Ishikawa (cell line): ENCODE measurements at regions not wholly inside any gene's neighbourhood (a gene's known extent, or its start where the extent isn't known, plus 50 kb on each side); places are given as distances from the start of the nearest gene placed in this dataset.

Source experiments
- CEBPB ChIP-seq: IDR thresholded peaks from 2 replicates; pipeline ENCODE4 v1.6.1; 2012
- CREB1 ChIP-seq: IDR thresholded peaks from 2 replicates; pipeline ENCODE4 v1.6.1; 2012; ENCODE audit warnings: low read depth
- EGR1 ChIP-seq: IDR thresholded peaks from 2 replicates; pipeline ENCODE4 v1.6.1; 2012
- EP300 ChIP-seq: IDR thresholded peaks from 2 replicates; pipeline ENCODE4 v1.6.1; 2012; ENCODE audit warnings: borderline replicate concordance
- FOXM1 ChIP-seq: IDR thresholded peaks from 2 replicates; pipeline ENCODE4 v1.6.1; 2012; ENCODE audit warnings: low read depth, borderline replicate concordance
- NFIC ChIP-seq: IDR thresholded peaks from 2 replicates; pipeline ENCODE4 v1.6.1; 2012
- RAD21 ChIP-seq: IDR thresholded peaks from 2 replicates; pipeline ENCODE4 v1.6.1; 2012; ENCODE audit warnings: low read depth
- TAF1 ChIP-seq: IDR thresholded peaks from 2 replicates; pipeline ENCODE4 v1.6.1; 2012; ENCODE audit warnings: low read depth, mild to moderate bottlenecking
- TCF12 ChIP-seq: IDR thresholded peaks from 2 replicates; pipeline ENCODE4 v1.6.1; 2012; ENCODE audit warnings: low read depth
- TEAD4 ChIP-seq: IDR thresholded peaks from 2 replicates; pipeline ENCODE4 v1.6.1; 2012
- YY1 ChIP-seq: IDR thresholded peaks from 2 replicates; pipeline ENCODE4 v1.6.1; 2012; ENCODE audit warnings: low read depth
- ZBTB7A ChIP-seq: IDR thresholded peaks from 2 replicates; pipeline ENCODE4 v1.6.1; 2012; ENCODE audit warnings: low read depth
- TF ChIP-seq, protein P1 (sequence below): IDR thresholded peaks from 2 replicates; pipeline ENCODE4 v1.6.1; 2012; ENCODE audit warnings: low read depth, mild to moderate bottlenecking
- TF ChIP-seq, protein P2 (sequence below): IDR thresholded peaks from 2 replicates; pipeline ENCODE4 v1.6.1; 2012
- TF ChIP-seq, protein P3 (sequence below): IDR thresholded peaks from 2 replicates; pipeline ENCODE4 v1.6.1; 2012

DNA sequence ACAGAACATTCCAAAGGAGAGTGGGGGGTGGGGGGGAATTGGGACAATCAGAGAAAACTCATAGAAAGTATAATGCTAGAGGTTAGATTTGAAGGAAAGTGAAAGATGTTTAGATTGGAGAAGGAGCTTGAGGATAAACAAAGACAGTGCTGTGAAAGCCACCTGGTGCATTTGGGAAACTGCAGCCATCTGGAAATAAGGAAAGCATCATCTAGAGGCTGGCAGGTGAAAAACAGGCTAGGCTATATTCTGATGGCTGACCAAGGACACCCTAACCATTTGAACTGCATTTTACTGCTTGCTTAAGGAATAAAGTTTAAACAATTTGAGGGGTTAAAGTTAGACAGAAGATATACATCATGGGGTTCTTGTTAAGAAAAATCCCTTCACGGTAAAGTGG is 296.4 kb downstream of the CETN3 start:
- no peak for TF ChIP-seq TAF1
- TF ChIP-seq, protein P1, sequence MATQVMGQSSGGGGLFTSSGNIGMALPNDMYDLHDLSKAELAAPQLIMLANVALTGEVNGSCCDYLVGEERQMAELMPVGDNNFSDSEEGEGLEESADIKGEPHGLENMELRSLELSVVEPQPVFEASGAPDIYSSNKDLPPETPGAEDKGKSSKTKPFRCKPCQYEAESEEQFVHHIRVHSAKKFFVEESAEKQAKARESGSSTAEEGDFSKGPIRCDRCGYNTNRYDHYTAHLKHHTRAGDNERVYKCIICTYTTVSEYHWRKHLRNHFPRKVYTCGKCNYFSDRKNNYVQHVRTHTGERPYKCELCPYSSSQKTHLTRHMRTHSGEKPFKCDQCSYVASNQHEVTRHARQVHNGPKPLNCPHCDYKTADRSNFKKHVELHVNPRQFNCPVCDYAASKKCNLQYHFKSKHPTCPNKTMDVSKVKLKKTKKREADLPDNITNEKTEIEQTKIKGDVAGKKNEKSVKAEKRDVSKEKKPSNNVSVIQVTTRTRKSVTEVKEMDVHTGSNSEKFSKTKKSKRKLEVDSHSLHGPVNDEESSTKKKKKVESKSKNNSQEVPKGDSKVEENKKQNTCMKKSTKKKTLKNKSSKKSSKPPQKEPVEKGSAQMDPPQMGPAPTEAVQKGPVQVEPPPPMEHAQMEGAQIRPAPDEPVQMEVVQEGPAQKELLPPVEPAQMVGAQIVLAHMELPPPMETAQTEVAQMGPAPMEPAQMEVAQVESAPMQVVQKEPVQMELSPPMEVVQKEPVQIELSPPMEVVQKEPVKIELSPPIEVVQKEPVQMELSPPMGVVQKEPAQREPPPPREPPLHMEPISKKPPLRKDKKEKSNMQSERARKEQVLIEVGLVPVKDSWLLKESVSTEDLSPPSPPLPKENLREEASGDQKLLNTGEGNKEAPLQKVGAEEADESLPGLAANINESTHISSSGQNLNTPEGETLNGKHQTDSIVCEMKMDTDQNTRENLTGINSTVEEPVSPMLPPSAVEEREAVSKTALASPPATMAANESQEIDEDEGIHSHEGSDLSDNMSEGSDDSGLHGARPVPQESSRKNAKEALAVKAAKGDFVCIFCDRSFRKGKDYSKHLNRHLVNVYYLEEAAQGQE: no peak
- TF ChIP-seq TEAD4: no peak
- TF ChIP-seq CREB1: no peak
- TF ChIP-seq TCF12: no peak
- no peak for TF ChIP-seq EGR1
- TF ChIP-seq, protein P2, sequence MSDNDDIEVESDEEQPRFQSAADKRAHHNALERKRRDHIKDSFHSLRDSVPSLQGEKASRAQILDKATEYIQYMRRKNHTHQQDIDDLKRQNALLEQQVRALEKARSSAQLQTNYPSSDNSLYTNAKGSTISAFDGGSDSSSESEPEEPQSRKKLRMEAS: no peak
- TF ChIP-seq, protein P3, sequence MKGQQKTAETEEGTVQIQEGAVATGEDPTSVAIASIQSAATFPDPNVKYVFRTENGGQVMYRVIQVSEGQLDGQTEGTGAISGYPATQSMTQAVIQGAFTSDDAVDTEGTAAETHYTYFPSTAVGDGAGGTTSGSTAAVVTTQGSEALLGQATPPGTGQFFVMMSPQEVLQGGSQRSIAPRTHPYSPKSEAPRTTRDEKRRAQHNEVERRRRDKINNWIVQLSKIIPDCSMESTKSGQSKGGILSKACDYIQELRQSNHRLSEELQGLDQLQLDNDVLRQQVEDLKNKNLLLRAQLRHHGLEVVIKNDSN: no peak
- no peak for TF ChIP-seq CEBPB
- TF ChIP-seq YY1: no peak
- no peak for TF ChIP-seq ZBTB7A
- no peak for TF ChIP-seq FOXM1
- no peak for TF ChIP-seq EP300
- no peak for TF ChIP-seq RAD21
- TF ChIP-seq NFIC: no peak

DNA sequence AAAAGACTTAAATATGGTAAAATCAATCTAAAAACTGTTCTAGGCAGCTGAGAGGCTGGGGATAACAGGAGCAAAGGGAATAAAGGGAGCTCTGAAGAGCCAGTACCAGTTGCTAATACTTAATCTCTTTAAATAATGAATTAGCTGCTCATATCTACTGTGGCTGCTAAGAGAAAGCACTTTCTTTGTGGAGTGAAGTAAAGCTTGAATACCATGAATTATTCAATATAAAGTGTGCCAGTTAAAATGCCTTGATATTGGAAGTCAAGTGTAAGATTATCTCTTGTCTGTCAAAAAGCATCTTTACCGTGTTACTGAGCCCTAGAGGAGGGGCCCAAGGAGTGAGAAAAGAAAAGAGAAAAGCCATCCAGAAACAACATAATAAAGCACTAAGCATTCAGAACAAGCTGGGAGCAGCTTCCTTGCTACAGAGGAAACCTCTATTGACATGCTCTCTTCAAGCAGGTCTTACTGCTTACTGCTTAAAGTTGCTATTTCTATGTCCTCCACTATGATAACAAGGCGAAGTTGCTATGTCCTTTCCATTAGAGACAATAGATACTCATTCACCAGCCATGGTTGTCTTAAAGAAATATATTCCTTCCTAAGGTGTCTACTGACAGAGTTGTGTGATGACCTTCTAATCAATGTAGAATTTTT is 297.4 kb downstream of the CETN3 start:
- TF ChIP-seq TAF1 (no peak), EP300 (no peak), EGR1 (no peak), ZBTB7A (no peak), NFIC (no peak), CEBPB (no peak), YY1 (no peak), TCF12 (no peak), RAD21 (no peak), TEAD4 (no peak), FOXM1 (no peak), CREB1 (no peak)
- TF ChIP-seq, protein P3: no peak
- TF ChIP-seq, protein P1: no peak
- TF ChIP-seq, protein P2: no peak

DNA sequence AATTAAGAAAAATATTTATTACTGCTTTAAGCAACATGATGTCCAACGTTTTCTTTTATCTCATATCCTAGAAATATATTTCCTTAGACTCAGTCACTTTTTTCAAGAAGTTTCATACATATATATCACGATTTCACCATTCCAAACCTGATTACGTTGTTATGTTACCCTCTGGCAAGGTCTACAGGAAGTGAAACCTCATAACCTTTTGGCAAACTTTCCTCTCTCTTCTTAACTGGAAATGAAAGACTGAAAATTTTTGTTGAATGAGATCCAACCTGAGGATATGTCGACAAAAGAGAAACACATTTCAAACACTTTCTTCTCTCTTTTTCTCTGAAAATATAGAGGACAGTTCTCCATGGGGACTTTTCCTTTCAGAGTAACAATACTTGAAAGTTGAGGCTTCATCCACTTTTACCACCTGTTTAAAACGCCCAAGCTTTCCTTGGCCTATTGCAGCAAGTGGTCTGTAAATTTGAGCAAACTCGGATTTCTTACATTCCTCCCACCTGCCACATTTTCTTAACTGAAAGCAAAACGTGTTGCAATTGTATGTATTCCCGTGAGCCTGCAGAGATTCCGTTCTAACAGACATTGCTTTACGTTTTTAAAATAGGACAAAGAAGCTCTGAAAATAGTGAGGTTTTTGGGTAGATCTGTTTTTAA is 298.1 kb downstream of the CETN3 start:
- TF ChIP-seq TEAD4 (no peak), NFIC (no peak), FOXM1 (no peak), TAF1 (no peak), CEBPB (no peak), ZBTB7A (no peak), CREB1 (no peak), EP300 (no peak), RAD21 (no peak), TCF12 (no peak), YY1 (no peak), EGR1 (no peak)
- TF ChIP-seq, protein P2: no peak
- TF ChIP-seq, protein P3: no peak
- TF ChIP-seq, protein P1: no peak
